ENCODE measurements at regions not wholly inside any gene's neighbourhood (a gene's known extent, or its start where the extent isn't known, plus 50 kb on each side); places are given as distances from the start of the nearest gene placed in this dataset.

GRCh38 chr1:221468546-221468945 is 273.3 kb downstream of the DUSP10 start:
- TF ChIP-seq CTCF (IDR thresholded peaks at IDR 0.05): no peak
- no peak for TF ChIP-seq POLR2A (IDR thresholded peaks at IDR 0.05)

Measured in testis (tissue), 2 donors.